GM19395 (cell line): ENCODE measurements at regions not wholly inside any gene's neighbourhood (a gene's known extent, or its start where the extent isn't known, plus 50 kb on each side); places are given as distances from the start of the nearest gene placed in this dataset.

Source experiments
- ATAC-seq: cut with Tn5 transposase; IDR thresholded peaks from one replicate; pipeline ENCODE4 v1.9.1; 2021; ENCODE audit warnings: mild to moderate bottlenecking, moderate library complexity; ENCODE audit not compliant: unreplicated experiment

DNA sequence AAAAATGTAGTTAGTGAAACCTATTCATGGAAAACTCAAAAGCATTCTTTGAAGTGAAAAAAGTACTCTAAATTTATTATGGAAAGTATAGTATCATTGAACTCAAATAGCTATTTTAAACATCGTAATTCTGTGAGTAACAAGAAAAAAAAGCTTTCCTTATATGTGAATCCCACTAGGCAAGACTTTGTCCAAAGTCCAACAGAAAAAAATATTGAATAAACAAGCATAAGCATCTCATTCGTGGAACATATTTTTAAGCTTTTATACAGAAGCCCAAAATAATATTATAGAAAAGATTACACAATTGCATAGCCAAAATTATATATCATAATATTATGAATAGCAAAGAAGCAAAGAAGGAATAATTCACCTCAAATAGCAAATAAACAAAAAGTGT lies 79.4 kb upstream of the IFNE start:
- ATAC-seq, result no peak

DNA sequence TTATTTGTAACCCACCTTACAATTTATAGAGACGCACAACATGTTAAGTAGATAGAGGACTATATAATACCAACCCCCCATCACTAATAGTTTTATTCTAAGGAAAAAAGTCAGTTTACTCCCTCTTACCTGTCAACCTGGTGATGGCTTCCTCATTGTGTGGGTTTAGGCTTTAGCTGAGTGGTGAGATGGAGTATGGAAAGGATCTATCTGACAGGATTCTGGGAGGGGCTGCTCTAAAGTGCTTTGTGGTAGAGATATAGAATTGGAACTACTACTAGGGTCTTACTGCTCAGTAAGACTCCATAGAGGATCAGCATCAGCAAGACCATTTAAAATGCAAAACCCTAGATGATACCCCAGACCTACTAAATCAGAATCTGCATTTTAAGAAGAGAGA lies 82.1 kb upstream of the IFNE start:
- no peak for ATAC-seq

DNA sequence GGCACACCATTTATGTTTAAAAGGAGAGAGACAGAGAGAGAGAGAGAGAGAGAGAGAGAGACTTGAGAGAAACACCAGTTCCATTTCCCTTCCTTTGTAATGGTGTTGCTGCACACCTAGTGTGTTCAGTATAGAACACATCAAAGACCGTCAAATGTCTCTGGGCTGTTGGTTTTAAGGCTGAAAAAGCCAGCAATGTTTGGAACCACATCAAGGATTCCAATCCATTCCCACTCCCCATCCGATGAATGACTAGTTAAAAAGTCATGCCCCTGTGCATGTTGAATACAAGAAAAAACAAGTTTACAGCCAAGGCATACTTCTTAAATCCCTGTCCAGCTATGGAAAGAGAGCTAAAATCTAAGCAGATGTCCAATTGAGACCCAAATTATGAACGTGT lies 83.0 kb upstream of the IFNE start:
- no peak for ATAC-seq

DNA sequence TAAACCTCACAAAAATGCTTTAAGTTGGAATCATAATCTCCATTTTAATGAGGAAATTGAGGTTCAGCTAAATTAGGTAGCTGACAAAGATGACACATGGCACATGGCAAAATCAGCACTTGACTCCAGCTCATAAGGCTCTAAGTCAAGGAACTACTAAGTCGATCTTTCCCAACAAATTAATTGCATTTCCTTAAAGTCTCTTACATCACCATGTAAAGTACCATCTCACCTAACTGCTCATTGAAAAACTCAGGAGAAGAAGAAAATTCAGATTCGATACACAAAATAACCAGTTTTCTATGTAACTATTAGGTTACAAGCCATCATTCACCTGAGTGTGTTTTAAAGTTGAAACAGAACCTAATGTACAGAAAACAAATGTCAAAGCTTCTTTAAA lies 85.8 kb upstream of the IFNE start:
- ATAC-seq, result no peak

- ATAC-seq, result no peak
Measured at GRCh38 chr9:21568484-21568883, 86.4 kb upstream of the IFNE start.

GRCh38 chr9:21569721-21570120 lies 87.6 kb upstream of the IFNE start:
- no peak for ATAC-seq

GRCh38 chr9:21570643-21571275 lies 88.6 kb upstream of the IFNE start:
- no peak for ATAC-seq

DNA sequence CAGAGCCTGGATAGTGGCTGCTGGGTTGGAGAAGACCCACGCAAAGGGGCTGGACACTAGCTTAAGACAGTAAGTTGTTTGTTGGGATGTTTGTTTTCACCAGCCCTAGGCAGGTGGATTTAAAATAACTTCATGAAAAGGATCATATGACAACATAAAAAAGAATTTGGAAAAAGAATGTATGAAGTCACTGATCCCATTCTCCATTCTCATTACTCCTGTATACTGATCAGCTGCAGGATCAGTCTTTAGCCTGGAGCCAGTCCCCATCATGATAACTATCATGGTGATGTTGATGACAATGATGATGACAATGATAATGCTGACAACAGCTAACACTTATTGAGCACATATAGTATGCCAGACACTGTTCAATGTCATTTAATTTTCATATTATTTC lies 92.1 kb upstream of the IFNE start:
- no peak for ATAC-seq

DNA sequence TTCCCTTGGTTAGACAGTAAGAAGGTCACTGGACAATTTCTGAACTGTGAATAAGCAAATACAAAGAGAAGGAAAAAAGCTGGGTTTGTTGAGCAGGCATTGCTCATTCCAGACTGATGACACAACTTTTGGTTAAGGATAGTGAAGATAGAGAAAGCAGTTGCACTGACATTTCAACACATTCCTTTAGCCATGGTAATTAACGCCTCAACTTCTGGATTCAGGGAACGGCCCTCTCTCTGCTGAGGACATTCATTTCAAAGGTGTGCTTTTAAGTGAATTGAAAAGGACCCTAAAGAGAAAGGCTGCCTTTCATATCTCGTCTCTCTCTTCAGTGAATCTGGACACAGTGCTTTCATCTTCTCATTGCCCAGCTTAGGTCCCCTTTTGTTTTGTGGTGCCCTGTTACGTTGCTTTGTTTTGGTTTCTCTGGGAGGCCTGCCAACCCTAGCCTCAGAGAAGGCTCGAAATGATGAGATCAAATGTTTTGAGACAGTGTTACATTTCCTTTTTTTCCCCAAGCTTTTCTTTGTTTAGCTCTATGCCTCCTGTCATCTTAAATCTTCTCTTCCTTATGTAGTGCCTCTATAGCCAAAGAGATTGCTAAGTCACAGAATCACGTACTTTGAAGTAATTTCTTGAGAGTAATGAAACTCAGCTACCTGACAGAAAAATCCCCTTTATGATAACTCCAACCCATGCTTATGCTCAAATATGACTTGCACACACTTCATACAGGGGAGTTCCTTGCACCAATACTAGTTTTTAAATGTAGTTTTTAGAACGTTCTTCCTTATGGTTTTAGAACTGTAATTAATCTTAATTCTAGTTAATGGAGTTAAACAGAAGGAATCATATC lies 94.4 kb upstream of the IFNE start:
- ATAC-seq, result peak; percentile 62

DNA sequence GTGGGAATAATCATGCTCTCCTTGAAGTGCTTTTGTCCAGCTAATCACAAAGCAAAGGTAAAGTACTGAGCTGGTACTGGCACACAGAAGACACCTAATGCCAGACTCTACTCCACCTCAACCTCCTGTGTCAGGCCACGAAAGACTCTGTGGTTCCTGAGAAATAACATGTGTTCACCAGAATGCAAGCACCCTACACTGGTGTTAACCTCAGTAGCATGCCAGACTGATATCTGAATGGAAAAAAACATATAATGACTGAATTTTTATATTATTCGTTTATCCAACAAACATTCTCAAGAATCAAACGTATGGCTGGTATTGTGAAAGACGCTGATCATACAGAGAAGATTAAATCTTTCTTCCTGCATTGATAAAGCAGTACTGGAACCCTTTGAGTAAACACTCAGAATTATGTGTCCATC lies 97.1 kb upstream of the IFNE start:
- no peak for ATAC-seq

GRCh38 chr9:21579743-21580142 lies 97.6 kb upstream of the IFNE start:
- no peak for ATAC-seq

DNA sequence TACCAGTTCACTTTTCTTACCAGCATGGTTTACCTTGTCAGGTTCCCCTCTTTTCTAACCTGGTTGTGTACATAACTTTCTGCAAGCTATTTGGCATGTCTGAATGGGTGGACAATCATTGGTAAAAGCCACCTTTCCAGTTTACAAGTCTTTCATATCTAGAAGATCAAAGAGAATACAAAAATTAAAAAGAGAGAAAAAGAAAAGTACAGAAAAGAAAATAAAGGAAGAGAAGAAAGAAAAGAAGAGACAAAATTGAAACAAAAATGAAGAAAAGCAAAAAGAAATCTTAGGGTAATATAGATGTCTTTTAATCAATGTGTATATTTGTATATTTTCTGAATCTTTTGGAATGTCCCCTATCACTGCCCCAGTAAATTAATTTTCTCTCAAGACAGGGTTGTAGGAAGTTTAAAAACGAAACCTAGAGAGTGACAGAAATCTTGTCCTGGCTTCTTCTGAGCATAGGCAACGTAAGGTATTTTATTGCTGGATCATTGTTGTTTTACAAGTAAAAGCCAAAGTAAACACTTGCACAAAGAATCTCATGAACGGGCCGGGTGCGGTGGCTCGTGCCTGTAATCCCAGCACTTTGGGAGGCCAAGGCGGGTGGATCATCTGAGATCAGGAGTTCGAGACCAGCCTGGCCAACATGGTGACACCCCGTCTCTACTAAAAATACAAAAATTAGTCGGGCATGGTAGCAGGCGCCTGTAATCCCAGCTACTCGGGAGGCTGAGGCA lies 98.7 kb upstream of the IFNE start:
- no peak for ATAC-seq

GRCh38 chr9:21583628-21584377 lies 101.7 kb upstream of the IFNE start:
- no peak for ATAC-seq

DNA sequence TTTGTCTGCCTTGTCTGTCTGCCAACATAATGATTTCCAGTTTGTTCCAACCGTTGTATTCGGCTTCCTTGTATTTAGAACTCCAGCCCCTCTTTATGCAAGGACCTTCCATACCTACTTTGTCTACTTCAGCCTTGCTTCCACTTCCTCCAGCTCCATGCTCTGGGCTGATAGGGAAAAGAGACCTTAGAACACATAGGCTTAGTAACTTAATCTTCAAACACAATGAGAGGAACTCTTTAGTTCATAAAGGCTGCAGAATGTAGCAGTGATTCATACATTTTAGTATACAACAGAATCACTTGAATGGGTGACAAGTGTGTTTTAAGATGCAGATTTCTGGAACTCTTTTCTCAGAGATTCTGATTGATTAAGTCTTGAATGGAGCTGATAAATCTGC lies 102.8 kb upstream of the IFNE start:
- no peak for ATAC-seq

DNA sequence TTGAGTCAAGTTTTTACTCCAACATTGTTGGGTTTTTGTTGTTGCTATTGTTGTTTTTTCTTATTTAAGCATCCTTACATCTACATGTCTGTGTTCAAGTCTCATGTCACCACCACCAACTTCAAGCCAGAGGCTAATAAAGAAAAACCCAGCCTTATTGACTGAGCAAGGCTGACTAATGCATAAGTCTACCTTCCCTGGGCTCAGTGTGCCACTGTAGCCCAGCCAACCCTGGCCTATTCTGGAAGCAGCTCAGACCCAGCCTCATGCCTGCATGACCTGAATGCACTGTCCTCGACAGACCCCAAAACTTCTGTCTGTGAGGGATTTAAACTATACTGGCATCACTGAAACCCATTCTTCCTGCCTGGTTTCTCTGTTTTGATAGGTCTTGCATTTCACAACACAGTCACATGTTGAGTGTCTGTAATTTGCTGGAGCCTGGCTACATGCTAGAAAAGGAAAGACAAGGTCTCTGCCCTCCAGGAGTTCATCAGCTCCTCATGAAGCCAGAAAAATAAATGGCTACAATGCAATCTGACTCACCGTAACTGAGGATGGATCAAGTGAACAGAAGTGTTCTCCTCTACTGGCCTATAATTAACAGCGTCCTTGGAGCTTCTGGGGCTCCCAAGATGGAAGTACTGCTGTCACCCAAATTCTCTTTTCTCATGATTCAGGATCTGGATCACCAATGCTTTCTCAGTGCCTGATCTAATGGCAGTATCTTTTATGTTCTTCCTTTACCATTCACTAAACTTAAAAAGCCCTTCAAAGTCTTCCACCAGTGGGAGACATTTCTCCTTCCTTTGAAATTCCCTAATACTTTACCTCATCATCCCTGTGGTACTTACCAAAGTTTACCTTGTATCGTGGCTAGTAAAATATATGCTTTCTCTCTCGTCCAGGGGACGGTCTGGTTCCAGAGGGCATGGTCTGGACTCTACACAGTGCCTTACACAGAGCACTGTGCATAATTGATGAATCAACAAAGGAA lies 103.9 kb upstream of the IFNE start:
- no peak for ATAC-seq

DNA sequence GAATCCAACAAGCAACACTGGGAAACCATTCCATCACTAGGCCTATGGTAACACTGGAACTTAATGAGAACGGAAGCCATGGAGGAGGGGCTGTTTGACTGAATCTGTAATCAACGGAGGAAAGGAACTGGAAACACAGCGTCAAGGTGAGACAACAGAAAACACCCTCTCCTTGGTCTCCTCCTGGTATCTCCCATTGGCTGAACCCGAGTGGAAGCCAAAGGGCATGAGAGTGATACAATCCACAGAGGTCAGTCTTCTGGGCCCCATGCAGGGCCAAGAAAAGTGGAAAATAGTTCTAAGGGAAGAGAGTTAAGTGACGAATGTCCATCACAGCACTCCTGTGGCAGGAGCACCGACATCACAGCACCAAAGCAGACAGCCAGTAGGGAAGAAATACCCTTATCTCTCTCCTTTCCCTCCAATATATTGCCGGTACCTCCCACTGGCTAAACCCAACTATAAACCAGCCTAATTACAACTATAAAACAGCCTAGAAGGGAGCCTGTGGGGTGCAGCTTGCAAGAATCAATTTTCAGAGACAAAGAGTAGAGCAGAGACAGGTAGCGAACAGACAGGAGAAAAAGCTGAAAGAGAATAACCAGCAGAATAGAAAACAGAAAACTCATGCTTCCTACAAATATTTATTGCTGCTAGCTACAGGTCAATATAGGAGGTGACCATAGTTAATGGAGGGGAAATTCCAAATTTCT lies 107.4 kb upstream of the IFNE start:
- ATAC-seq, result no peak

- ATAC-seq, result no peak
Measured at GRCh38 chr9:21590058-21590996, 108.2 kb upstream of the IFNE start.
